Stimulated activated CD8-positive, alpha-beta memory T cell treated with anti-CD3 and anti-CD28 coated beads, Interleukin-12 subunit alpha, Interleukin-12 subunit beta, amount 100 ng/mL, for 24 hours (primary cell): ENCODE measurements at regions not wholly inside any gene's neighbourhood (a gene's known extent, or its start where the extent isn't known, plus 50 kb on each side); places are given as distances from the start of the nearest gene placed in this dataset.
"Not testable (repeated sequence)": the region's sequence is repeated elsewhere in the genome, so short reads cannot be mapped to it uniquely, and the experiment has no call there.

ENCODE experiments used
- DNase-seq: peaks from one replicate; pipeline ENCODE4 v3.0.0-alpha.2; 2020; ENCODE audit errors: extremely low read depth

- DNase-seq: no peak
Observed at GRCh38 chr6:6482256-6482655, 106.3 kb upstream of the LY86 start.

- DNase-seq: no peak
Observed at GRCh38 chr6:6483168-6483567, 105.4 kb upstream of the LY86 start.

- no peak for DNase-seq
Observed at GRCh38 chr6:6483733-6484132, 104.8 kb upstream of the LY86 start.

GRCh38 chr6:6484681-6485080 is 103.8 kb upstream of the LY86 start:
- DNase-seq: no peak

- no peak for DNase-seq
Observed at GRCh38 chr6:6486595-6486994, 101.9 kb upstream of the LY86 start.

GRCh38 chr6:6491761-6492160 is 96.8 kb upstream of the LY86 start:
- no peak for DNase-seq

- DNase-seq: no peak
Observed at GRCh38 chr6:6492675-6493074, 95.8 kb upstream of the LY86 start.

- DNase-seq: not testable (repeated sequence)
Observed at GRCh38 chr6:6494139-6494538, 94.4 kb upstream of the LY86 start.

- no peak for DNase-seq
Observed at GRCh38 chr6:6494677-6495076, 93.8 kb upstream of the LY86 start.

GRCh38 chr6:6495851-6496250 is 92.7 kb upstream of the LY86 start:
- DNase-seq: no peak

GRCh38 chr6:6497541-6497940 is 91.0 kb upstream of the LY86 start:
- no peak for DNase-seq

GRCh38 chr6:6497976-6498375 is 90.5 kb upstream of the LY86 start:
- no peak for DNase-seq

GRCh38 chr6:6503191-6503590 is 85.3 kb upstream of the LY86 start:
- DNase-seq: no peak

GRCh38 chr6:6505111-6505510 is 83.4 kb upstream of the LY86 start:
- DNase-seq: no peak

- DNase-seq: no peak
Observed at GRCh38 chr6:6508643-6509042, 79.9 kb upstream of the LY86 start.

GRCh38 chr6:6509284-6509683 is 79.2 kb upstream of the LY86 start:
- DNase-seq: no peak

GRCh38 chr6:6512711-6513110 is 75.8 kb upstream of the LY86 start:
- DNase-seq: no peak

- DNase-seq: peak; percentile 27
Observed at GRCh38 chr6:6515691-6516607, 72.6 kb upstream of the LY86 start.

GRCh38 chr6:6516666-6517458 is 71.7 kb upstream of the LY86 start:
- DNase-seq: no peak

GRCh38 chr6:6518631-6519427 is 69.7 kb upstream of the LY86 start:
- no peak for DNase-seq

- no peak for DNase-seq
Observed at GRCh38 chr6:6521961-6522482, 66.5 kb upstream of the LY86 start.

GRCh38 chr6:6522709-6523108 is 65.8 kb upstream of the LY86 start:
- DNase-seq: no peak
